ENCODE measurements at regions not wholly inside any gene's neighbourhood (a gene's known extent, or its start where the extent isn't known, plus 50 kb on each side); places are given as distances from the start of the nearest gene placed in this dataset.

DNA sequence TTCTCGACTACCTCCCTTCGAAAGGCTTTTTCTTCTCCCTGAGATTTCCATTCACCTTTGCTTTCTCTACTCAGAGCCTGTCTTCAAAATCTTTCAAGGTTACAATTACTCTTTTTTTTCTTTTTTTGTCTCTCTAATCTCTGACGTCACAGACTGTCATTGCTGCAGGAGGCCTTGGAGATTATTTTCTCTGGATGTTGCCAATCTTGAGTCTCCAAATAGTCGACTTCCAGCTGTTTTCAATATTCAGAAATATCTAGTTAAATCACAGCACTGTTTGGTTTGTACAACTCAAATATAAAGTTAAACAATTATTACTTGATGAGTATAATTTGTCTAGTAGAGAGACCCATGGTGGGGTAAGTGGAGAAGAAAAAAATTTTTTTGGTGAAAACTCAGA, 359.0 kb upstream of the BOD1L1 start:
- no peak overlapping the region for H2BK12ac ChIP-seq (ENCODE audit: low read depth, low read length)
- no peak overlapping the region for H4K8ac ChIP-seq (ENCODE audit: extremely low read depth, insufficient read depth, low read length)
- FAIRE-seq = no peak
- no peak overlapping the region for H3K14ac ChIP-seq (ENCODE audit: insufficient read length)
- H3K4me3 ChIP-seq (ENCODE audit: extremely low read depth in 1 of 4, insufficient read depth in 2 of 4, low read depth in 3 of 4, low read length in 4 of 4) = no peak overlapping the region
- no peak overlapping the region for H2BK120ac ChIP-seq (replicated peaks; ENCODE audit: low read depth, low read length)
- no peak overlapping the region for H2AFZ ChIP-seq (ENCODE audit: low read length)
- H3K4me1 ChIP-seq (replicated peaks in 1 of 4; ENCODE audit: control insufficient read depth in 3 of 4, insufficient read depth in 4 of 4, low read length in 3 of 4) = peaks cover 0 to 3% (median 0%) of the 10 kb centered on the region in 4 experiments; a peak in 1 of 7 replicates
- H3K79me2 ChIP-seq (ENCODE audit: control insufficient read depth in 1 of 2, insufficient read depth in 2 of 2, low read length in 2 of 2) = no peaks in the 10 kb centered on the region
- POLR2A ChIA-PET (ENCODE audit: partially characterized antibody) = no interaction called here
- H3K18ac ChIP-seq (ENCODE audit: extremely low read depth, low read length) = no peak overlapping the region
- H3K79me1 ChIP-seq (ENCODE audit: low read depth, low read length) = no peaks in the 10 kb centered on the region
- no peak overlapping the region for H2BK5ac ChIP-seq (ENCODE audit: low read depth, low read length)
- H2AK5ac ChIP-seq (ENCODE audit: low read depth, low read length) = no peak overlapping the region
- H3K27me3 ChIP-seq (replicated peaks in 1 of 4; ENCODE audit: control insufficient read depth in 3 of 4, extremely low read depth in 1 of 4, insufficient read depth in 3 of 4, low read length in 3 of 4) = no peaks in the 10 kb centered on the region
- 79% methylated on average over 4 of the region's 4 CpGs; no CpG with 5 or more reads in 1 of the 2 experiments for WGBS, 2 experiments (ENCODE audit: extremely low coverage in 1 of 2, insufficient coverage in 1 of 2, insufficient read length in 1 of 2, insufficient replicate concordance in 2 of 2, low coverage in 1 of 2, low lambda C conversion rate in 2 of 2, missing lambda C conversion rate in 1 of 2)
- H3K56ac ChIP-seq (replicated peaks; ENCODE audit: insufficient read length, low read depth, low read length) = no peak overlapping the region
- H2BK15ac ChIP-seq (ENCODE audit: low read length) = no peak overlapping the region
- H4K20me1 ChIP-seq (replicated peaks in 1 of 2; ENCODE audit: control insufficient read depth in 1 of 2, insufficient read depth in 2 of 2, low read length in 2 of 2) = no peaks in the 10 kb centered on the region
- no peak overlapping the region for H3K4ac ChIP-seq (replicated peaks; ENCODE audit: insufficient read length, low read depth, low read length)
- H3K36me3 ChIP-seq (ENCODE audit: control insufficient read depth in 2 of 4, insufficient read depth in 4 of 4, low read length in 3 of 4) = no peaks in the 10 kb centered on the region
- H3K23ac ChIP-seq (ENCODE audit: insufficient read length) = no peak overlapping the region
- no peak overlapping the region for H2BK20ac ChIP-seq (ENCODE audit: low read length)
- no peaks in the 10 kb centered on the region for H3K23me2 ChIP-seq (ENCODE audit: low read depth, low read length)
- DNase-seq (ENCODE audit: low read depth in 1 of 2, low spot score in 2 of 2) = no peak
- no peak overlapping the region for H3K27ac ChIP-seq (ENCODE audit: low read depth, low read length)
- H3K9me3 ChIP-seq (ENCODE audit: insufficient read depth in 2 of 2, low read depth in 1 of 2, low read length in 1 of 2) = no peaks in the 10 kb centered on the region
- H3K4me2 ChIP-seq (ENCODE audit: insufficient read depth in 1 of 2, low read depth in 2 of 2, low read length in 2 of 2) = no peak overlapping the region
- CTCF ChIA-PET (ENCODE audit: partially characterized antibody) = no interaction called here
- H3K9ac ChIP-seq (replicated peaks in 1 of 4; ENCODE audit: extremely low read depth in 1 of 4, low read depth in 3 of 4, low read length in 3 of 4) = no peak overlapping the region
- no peak overlapping the region for H4K5ac ChIP-seq (ENCODE audit: insufficient read length, low read depth, low read length)
- no peak overlapping the region for H4K91ac ChIP-seq (replicated peaks; ENCODE audit: insufficient read length, low read length)
- TF ChIP-seq SIRT6 (IDR thresholded peaks at IDR 0.05; ENCODE audit: low read length) (no peak), JUND (IDR thresholded peaks at IDR 0.05; ENCODE audit: low read length) (no peak), CHD2 (IDR thresholded peaks at IDR 0.05; ENCODE audit: low read length) (no peak), CEBPB (IDR thresholded peaks at IDR 0.05; ENCODE audit: low read depth, low read length) (no peak), YY1 (IDR thresholded peaks at IDR 0.05; ENCODE audit: low read depth, low read length) (no peak), POLR2AphosphoS5 (IDR thresholded peaks at IDR 0.05; ENCODE audit: low read depth, low read length) (no peak), CBX5 (IDR thresholded peaks at IDR 0.05; ENCODE audit: low read depth, low read length) (no peak), RAD21 (IDR thresholded peaks at IDR 0.05 in 1 of 2, conservative IDR thresholded peaks at IDR 0.05 in 1 of 2; ENCODE audit: low read depth in 2 of 2, low read length in 2 of 2) (no peak), POU5F1 (IDR thresholded peaks at IDR 0.05; ENCODE audit: low read depth, low read length) (no peak), USF2 (IDR thresholded peaks at IDR 0.05; ENCODE audit: low read length) (no peak), CTCF (IDR thresholded peaks at IDR 0.05; ENCODE audit: control extremely low read depth in 1 of 3, insufficient read depth in 1 of 3, low read depth in 1 of 3, low read length in 3 of 3) (no peak)
- TF ChIP-seq, protein P1, sequence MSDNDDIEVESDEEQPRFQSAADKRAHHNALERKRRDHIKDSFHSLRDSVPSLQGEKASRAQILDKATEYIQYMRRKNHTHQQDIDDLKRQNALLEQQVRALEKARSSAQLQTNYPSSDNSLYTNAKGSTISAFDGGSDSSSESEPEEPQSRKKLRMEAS (IDR thresholded peaks at IDR 0.05) = no peak

All from H1 (cell line).